Spleen (tissue), 11 donors: ENCODE measurements at regions not wholly inside any gene's neighbourhood (a gene's known extent, or its start where the extent isn't known, plus 50 kb on each side); places are given as distances from the start of the nearest gene placed in this dataset.

Experiments used
- DNase-seq: peaks from one replicate; pipeline ENCODE4 v3.0.0-alpha.2; 2020
- H3K27ac ChIP-seq, 8 donors: fragments of 200-600 bp; sonication (generic) in 7 of 8; 1 replicate in 4 of 8; 2 replicates in 4 of 8; pipeline versions ENCODE4 v1.5.0 to v1.8.0; 2016 to 2021; ENCODE audit warnings: inconsistent platforms in 4 of 8, mild to moderate bottlenecking in 4 of 8, moderate library complexity in 1 of 8
- H3K27me3 ChIP-seq, 7 donors: fragments of 200-600 bp; sonication (generic) in 6 of 7; replicated peaks in 1 of 7; 1 replicate in 4 of 7; 2 replicates in 3 of 7; pipeline versions ENCODE4 v1.5.0 to v1.8.0; 2016 to 2021; ENCODE audit warnings: inconsistent platforms in 3 of 7, mild to moderate bottlenecking in 1 of 7
- H3K36me3 ChIP-seq, 6 donors: fragments of 200-600 bp; sonication (generic) in 5 of 6; 1 replicate in 4 of 6; 2 replicates in 2 of 6; pipeline versions ENCODE4 v1.5.0 to v1.8.0; 2016 to 2021; ENCODE audit warnings: inconsistent platforms in 2 of 6
- H3K4me1 ChIP-seq, 6 donors: fragments of 200-600 bp; sonication (generic) in 5 of 6; 1 replicate in 3 of 6; 2 replicates in 3 of 6; pipeline versions ENCODE4 v1.5.0 to v1.8.0; 2016 to 2021; ENCODE audit warnings: inconsistent platforms in 3 of 6
- H3K4me3 ChIP-seq, 8 donors: fragments of 200-600 bp; sonication (generic) in 7 of 8; 1 replicate in 4 of 8; 2 replicates in 4 of 8; pipeline versions ENCODE4 v1.5.0 to v1.8.0; 2016 to 2021; ENCODE audit warnings: inconsistent platforms in 4 of 8, mild to moderate bottlenecking in 4 of 8, moderate library complexity in 2 of 8
- H3K9me3 ChIP-seq, 8 donors: fragments of 200-600 bp; sonication (generic) in 7 of 8; 1 replicate in 4 of 8; 2 replicates in 4 of 8; pipeline versions ENCODE4 v1.5.0 to v1.8.0; 2016 to 2021; ENCODE audit warnings: inconsistent platforms in 4 of 8
- CTCF ChIP-seq, 11 experiments: fragments of 200-600 bp in 7 of 11; fragments of 450-650 bp in 4 of 11; sonication (generic) in 4 of 11; IDR thresholded peaks in 8 of 11; conservative IDR thresholded peaks in 3 of 11; 1 replicate in 7 of 11; 2 replicates in 4 of 11; pipeline versions ENCODE4 v1.4.0 to v1.8.0; 2016 to 2021; ENCODE audit warnings: antibody characterized with exemption in 11 of 11, inconsistent platforms in 4 of 11, mild to moderate bottlenecking in 1 of 11
- POLR2A ChIP-seq, 3 donors: fragments of 450-650 bp; IDR thresholded peaks; one replicate each; pipeline ENCODE4 v1.5.1; 2017; ENCODE audit warnings: antibody characterized with exemption in 3 of 3, mild to moderate bottlenecking in 1 of 3
- POLR2AphosphoS5 ChIP-seq, 3 donors: sonication (generic); formaldehyde crosslinking; IDR thresholded peaks; one replicate each; pipeline ENCODE4 v1.5.1; 2017; ENCODE audit warnings: antibody characterized with exemption in 3 of 3
- WGBS, 5 donors: extraction: QIAGEN DNeasy Blood & Tissue Kit in 3 of 5; methylation state at CpG; one replicate each; pipeline versions ENCODE4 v1.1.5 to v1.1.7; 2013 to 2018; 5-methylcytosine and 5-hydroxymethylcytosine counted together
- intact Hi-C: fragments of 100-400 bp; cut with DNase I; formaldehyde crosslinking; loops from one replicate; pipeline ENCODE4 v1.15.0; 2023; ENCODE audit warnings: low total_unique reads
- donor health status: healthy with polysubstance abuse.
- donor health status: DM: no; HTN: no; CAD: no; lungs with moderate emphysema.
- donor health status: DM: no; HTN: no; CAD: no.
- donor health status: Bipolar disorder and iron deficiency.
- donor health status: healthy.
- donor health status: DM: no; HTN: no; CAD: no.
- donor health status: DM: yes; HTN: yes; CAD: no.

GRCh38 chr2:176589825-176590440 is 320.7 kb downstream of the MTX2 start:
- no peak for DNase-seq
- intact Hi-C loops, result no loop called here
- Histone ChIP-seq H3K27ac (no peak overlapping the region), H3K27me3 (peaks cover 0 to 11% (median 0%) of the 10 kb centered on the region in 7 donors), H3K4me3 (no peak overlapping the region), H3K36me3 (no peaks in the 10 kb centered on the region), H3K4me1 (no peaks in the 10 kb centered on the region), H3K9me3 (no peaks in the 10 kb centered on the region)
- TF ChIP-seq POLR2AphosphoS5 (IDR thresholded peaks at IDR 0.05) (no peak), POLR2A (IDR thresholded peaks at IDR 0.05) (no peak), CTCF (IDR thresholded peaks at IDR 0.05 in 8 of 11, conservative IDR thresholded peaks at IDR 0.05 in 3 of 11) (no peak)
- WGBS, 5 donors, result 77 to 90% (median 87%) methylated on average over 11 of the region's 11 CpGs

- Histone ChIP-seq H3K27me3 (peaks cover 0 to 6% (median 0%) of the 10 kb centered on the region in 7 donors), H3K27ac (no peak overlapping the region), H3K9me3 (no peaks in the 10 kb centered on the region), H3K36me3 (no peaks in the 10 kb centered on the region), H3K4me3 (no peak overlapping the region), H3K4me1 (no peaks in the 10 kb centered on the region)
- intact Hi-C loops, result no loop called here
- WGBS, 5 donors, result 90 to 98% (median 93%) methylated on average over 6 of the region's 6 CpGs
- DNase-seq, result no peak
- TF ChIP-seq CTCF (IDR thresholded peaks at IDR 0.05 in 8 of 11, conservative IDR thresholded peaks at IDR 0.05 in 3 of 11) (no peak), POLR2A (IDR thresholded peaks at IDR 0.05) (no peak), POLR2AphosphoS5 (IDR thresholded peaks at IDR 0.05) (no peak)
Observed at GRCh38 chr2:176592216-176592615, 323.0 kb downstream of the MTX2 start.

- H3K27me3 ChIP-seq, result peaks cover 0 to 14% (median 0%) of the 10 kb centered on the region in 7 donors
- TF ChIP-seq POLR2AphosphoS5 (IDR thresholded peaks at IDR 0.05) (no peak), POLR2A (IDR thresholded peaks at IDR 0.05) (no peak), CTCF (IDR thresholded peaks at IDR 0.05 in 8 of 11, conservative IDR thresholded peaks at IDR 0.05 in 3 of 11) (no peak)
- H3K36me3 ChIP-seq, result no peaks in the 10 kb centered on the region
- DNase-seq, result no peak
- H3K27ac ChIP-seq, result no peak overlapping the region
- H3K9me3 ChIP-seq, result no peaks in the 10 kb centered on the region
- no peak overlapping the region for H3K4me3 ChIP-seq
- intact Hi-C loops, result no loop called here
- no peaks in the 10 kb centered on the region for H3K4me1 ChIP-seq
- 78 to 89% (median 80%) methylated on average over 3 of the region's 3 CpGs for WGBS, 5 donors
Observed at GRCh38 chr2:176595986-176596385, 326.7 kb downstream of the MTX2 start.

GRCh38 chr2:176597916-176598315 is 328.7 kb downstream of the MTX2 start:
- WGBS, 5 donors, result 80 to 94% (median 87%) methylated on average over 1 of the region's 1 CpG
- intact Hi-C loops, result no loop called here
- H3K4me1 ChIP-seq, result no peaks in the 10 kb centered on the region
- H3K9me3 ChIP-seq, result no peaks in the 10 kb centered on the region
- H3K27ac ChIP-seq, result no peak overlapping the region
- H3K27me3 ChIP-seq, result peaks cover 0 to 29% (median 0%) of the 10 kb centered on the region in 7 donors
- H3K36me3 ChIP-seq, result no peaks in the 10 kb centered on the region
- no peak overlapping the region for H3K4me3 ChIP-seq
- TF ChIP-seq CTCF (IDR thresholded peaks at IDR 0.05 in 8 of 11, conservative IDR thresholded peaks at IDR 0.05 in 3 of 11) (no peak), POLR2A (IDR thresholded peaks at IDR 0.05) (no peak), POLR2AphosphoS5 (IDR thresholded peaks at IDR 0.05) (no peak)
- no peak for DNase-seq
